Dermis blood vessel endothelial cell (primary cell): ENCODE measurements at regions not wholly inside any gene's neighbourhood (a gene's known extent, or its start where the extent isn't known, plus 50 kb on each side); places are given as distances from the start of the nearest gene placed in this dataset.
A peak's percentile ranks its signal among the peaks of the same experiment; 100 is the strongest.

Experiments used
- DNase-seq: peaks from one replicate; pipeline ENCODE4 v3.0.0; 2010

GRCh38 chr16:63596716-63597115 lies 1525.1 kb downstream of the CDH11 start:
- no peak for DNase-seq

DNA sequence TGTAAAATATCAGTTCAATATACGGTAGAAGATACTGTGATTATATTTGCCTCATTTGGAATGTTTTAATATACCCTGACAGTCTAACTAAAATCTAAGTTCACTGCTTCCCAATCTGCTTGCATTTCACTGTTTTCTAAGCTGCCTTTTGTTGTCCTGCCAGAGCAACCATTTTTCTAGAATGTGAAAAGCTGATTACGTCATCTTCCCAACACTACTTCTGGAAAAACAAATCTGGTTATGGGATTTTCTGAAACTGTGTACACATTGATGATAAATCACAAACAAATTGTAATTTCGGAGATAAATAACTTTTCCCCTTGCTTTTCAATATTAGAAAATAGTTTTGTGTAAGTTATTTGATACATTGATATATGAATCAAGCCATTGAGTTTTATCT lies 1529.0 kb downstream of the CDH11 start:
- no peak for DNase-seq

DNA sequence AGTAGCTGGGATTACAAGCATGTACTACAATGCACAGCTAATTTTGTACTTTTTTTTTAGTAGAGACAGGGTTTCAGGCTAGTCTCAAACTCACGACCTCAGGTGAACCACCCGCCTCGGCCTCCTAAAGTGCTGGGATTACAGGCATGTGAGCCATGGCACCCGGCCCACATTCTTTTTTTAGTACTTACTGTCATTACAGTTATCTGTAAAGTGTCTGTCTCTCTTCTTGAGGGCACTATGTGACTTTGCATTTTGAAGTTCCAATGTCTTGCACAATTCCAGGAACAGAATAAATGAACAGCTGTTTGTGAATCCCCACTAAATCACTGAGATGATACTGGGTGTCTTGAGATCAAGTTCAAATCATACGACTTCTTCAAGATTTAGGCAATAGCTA lies 1540.3 kb downstream of the CDH11 start:
- DNase-seq: no peak

- no peak for DNase-seq
Measured at GRCh38 chr16:63578791-63579190, 1542.6 kb upstream of the CDH8 start.

DNA sequence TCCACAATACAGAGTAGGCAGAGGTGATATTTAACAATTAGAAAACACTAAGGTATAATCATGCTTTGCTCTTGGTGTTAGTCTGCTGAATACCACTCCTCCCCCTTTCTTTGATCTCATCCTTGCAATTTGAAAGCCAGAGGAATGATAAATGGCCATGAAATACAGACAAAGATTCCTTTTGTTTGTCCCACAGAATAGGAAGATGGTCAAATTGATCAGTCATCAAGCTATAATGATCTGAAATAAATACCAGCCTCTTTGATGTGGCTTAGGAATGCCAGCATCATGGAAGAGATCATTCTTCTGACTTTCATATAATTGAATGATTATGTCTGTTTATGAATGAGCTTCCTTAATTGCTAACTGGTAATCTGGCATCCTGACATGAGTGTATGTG lies 1541.7 kb upstream of the CDH8 start:
- DNase-seq: no peak

GRCh38 chr16:63575041-63575440 lies 1538.8 kb upstream of the CDH8 start:
- DNase-seq: no peak

GRCh38 chr16:63568164-63568563 lies 1531.9 kb upstream of the CDH8 start:
- DNase-seq: no peak

DNA sequence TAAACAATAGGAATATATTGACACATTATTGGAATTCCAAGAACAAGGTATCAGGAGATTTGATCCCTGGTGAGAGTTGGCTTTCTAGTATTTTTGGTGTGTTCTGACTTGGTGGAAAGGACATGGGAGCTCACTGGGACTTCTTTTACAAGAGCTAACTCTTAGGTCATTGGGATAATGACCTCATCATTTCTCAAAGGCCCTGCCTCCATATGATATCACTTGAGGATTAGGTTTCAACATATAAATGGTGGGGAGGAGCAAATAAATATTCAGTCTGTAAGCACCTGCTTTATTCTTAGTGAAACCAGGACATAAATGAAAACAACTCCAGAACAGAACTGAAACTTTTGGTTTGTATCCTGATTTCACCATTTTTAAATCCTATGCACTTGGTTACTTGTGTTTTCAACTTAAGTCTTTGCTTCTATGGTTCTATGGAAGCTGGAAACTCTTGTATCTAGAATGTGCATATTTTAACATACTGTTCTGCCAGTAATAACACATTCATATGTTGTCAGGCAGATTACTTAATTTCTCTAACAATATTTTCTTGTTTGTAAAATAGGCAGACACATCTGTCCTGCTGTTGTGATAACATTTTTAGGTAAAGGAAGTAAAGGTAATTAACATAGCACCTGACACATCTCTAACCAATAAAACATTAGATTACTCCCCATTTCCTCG lies 1527.7 kb upstream of the CDH8 start:
- DNase-seq: no peak

DNA sequence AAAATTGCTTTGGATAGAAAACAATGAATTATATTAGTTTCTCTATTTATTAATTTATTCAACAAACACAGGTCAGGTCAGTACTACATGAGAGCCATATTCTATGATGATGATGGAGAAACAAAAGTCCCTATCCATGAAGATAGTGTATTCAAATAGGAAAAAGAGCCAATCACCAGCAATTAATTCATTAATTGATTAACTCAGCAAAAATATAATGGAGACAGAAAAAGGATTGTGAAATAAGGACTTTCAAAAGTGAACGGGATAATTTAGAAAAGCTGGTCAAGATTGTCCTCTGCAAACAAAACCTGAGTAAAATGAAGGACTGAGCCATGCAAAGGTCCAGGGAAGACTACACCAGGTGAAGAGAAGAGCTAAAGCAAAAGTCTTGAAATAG lies 1517.7 kb upstream of the CDH8 start:
- DNase-seq: no peak

- no peak for DNase-seq
Measured at GRCh38 chr16:63539276-63539675, 1503.0 kb upstream of the CDH8 start.

GRCh38 chr16:63530974-63531373 lies 1494.7 kb upstream of the CDH8 start:
- no peak for DNase-seq

DNA sequence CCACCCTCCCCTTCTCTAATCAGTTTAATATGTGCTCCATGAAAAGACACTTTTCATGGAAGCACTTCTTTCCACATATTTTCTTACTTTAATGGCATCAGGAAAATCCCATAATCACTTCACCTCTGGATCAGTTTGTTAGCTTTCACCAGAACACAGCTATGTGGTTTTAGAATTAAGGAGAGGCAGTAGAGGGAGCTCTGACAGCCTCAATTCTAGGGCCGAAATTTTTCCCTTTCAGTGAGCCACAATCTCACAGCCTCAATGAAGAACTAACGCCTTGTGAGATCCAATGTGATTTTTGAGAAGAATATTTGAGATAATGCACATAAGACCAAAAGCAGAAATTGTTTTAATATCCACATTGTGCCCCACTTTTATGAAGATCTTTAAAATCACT lies 1494.0 kb upstream of the CDH8 start:
- DNase-seq: no peak

GRCh38 chr16:63527404-63527803 lies 1491.2 kb upstream of the CDH8 start:
- DNase-seq: no peak

DNA sequence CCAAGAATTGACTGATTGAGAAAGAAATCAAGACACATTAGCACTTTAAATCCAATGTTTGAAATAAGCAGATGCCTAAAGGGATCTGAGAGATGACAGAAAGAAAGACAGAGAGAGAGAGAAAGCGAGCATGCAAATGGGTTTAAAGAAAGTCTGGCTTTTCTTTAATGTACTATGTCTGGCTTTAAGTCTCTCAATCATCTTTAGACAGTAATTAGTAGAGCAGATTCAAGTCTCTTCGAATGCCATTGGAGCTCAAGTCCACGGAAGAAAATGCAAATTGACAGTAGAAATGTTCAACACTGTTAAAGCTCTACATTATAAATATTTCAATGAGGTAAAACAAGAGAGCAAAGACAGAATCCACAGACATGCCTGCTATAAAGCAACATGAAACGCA lies 1480.2 kb upstream of the CDH8 start:
- DNase-seq: no peak

GRCh38 chr16:63512910-63513309 lies 1476.7 kb upstream of the CDH8 start:
- no peak for DNase-seq

GRCh38 chr16:63497408-63497807 lies 1461.2 kb upstream of the CDH8 start:
- DNase-seq: no peak

DNA sequence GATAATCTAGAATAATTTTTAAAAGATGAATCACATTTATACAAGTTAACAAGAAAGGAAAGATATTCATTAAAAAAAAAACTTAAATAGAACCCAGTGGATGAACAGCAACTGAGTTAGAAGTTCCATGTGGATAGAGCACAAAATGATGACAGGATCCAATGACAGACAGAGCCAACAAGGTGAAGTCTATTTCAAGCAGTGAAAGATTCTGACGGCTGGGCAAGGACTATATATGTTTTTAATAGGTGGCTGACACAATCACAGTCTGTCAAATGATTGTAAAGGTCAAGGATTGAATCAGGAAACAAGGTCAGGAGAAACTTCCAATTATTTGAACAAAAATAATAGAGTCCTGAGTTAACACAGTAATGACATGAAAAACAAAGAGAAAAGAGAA lies 1460.0 kb upstream of the CDH8 start:
- DNase-seq: no peak

DNA sequence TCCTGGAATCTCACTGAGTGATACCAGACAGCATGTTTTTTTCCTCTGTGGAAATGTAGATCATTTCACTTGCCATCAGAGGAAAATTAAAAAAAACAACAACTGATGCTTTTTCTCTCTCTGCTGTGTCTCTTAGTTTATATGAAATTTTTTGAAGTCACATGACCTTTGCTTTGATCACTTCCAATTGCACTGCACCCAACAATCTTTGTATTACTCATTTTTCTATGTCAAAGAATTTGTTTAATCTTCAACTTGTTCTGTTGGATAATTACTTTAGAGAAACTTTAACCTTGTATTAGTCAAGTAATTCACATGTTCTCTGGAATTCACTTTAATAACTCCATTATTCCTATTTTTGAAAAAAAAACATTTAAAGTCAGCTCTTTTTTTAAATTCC lies 1452.7 kb upstream of the CDH8 start:
- DNase-seq: no peak

DNA sequence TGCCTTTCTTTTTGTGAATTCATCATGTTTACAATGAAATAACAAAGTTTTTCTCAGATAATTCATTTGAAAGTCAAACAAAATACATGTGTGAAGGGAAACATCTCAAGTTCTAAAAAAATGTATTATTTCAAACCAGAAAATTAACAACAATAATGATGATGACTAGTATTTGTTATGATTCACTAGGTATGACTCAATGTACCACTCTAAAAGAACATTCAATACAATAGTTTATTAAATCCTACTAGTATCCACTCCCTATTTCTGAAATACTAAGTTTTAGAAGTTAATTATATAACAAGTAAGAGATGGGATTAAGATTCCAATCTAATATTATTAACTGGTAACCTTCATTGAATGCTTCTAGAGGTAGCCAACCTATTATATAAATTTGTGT lies 1444.8 kb upstream of the CDH8 start:
- no peak for DNase-seq

DNA sequence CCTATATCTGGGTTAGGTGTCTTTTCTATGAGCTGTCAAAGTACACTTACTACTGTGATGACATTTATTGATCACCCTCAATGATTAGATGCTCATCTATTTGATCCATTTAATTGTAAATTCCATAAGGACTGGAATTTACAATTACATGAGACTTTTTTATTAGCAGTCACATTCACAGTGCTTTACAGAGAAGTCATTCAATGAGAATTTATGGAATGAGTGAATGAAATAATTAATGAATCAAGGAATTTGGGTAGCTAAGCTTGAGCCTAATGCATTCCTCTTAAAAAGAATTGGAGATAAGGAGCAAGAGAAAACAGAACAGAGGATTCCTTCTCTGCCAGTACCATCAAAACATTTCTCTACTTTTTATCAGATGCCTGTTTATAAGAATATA lies 1437.5 kb upstream of the CDH8 start:
- DNase-seq: no peak

DNA sequence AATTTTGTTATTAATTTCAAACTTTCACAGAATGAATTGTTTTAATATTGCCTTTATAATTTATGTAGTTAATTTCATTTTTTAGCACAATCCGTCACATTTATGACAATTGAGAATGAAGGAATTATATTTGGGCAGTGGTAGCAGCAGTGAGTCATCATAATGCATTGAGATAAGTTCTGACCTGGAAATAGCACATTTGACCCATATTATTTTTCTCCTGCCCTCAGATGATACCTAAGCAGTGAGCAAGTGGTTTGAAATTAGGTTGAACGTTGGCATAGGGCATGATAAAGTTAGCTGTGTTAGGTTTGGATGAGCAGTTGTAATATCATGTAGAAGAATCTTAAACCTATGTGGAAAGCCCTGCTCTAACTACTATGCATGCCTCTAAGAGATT lies 1431.3 kb upstream of the CDH8 start:
- DNase-seq: peak; percentile 67

DNA sequence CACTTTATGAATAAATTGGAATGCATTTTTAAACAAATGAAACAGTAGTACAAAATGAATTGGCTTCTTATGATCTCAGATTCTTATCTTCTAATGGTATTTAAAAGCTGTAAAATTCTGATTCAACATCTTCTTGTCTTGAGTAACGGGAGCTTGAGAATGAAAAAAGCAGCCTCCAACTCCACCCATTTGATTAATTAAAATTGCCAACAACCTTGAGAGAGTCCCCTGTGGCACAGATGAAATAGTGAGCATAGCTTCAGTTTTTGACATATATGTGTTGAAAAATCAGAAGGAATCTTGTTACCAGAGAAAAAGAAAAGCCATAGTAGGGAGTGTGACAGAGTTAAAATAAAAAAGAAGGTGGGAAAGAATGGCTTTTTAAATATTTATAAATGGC lies 1426.1 kb upstream of the CDH8 start:
- DNase-seq: no peak

DNA sequence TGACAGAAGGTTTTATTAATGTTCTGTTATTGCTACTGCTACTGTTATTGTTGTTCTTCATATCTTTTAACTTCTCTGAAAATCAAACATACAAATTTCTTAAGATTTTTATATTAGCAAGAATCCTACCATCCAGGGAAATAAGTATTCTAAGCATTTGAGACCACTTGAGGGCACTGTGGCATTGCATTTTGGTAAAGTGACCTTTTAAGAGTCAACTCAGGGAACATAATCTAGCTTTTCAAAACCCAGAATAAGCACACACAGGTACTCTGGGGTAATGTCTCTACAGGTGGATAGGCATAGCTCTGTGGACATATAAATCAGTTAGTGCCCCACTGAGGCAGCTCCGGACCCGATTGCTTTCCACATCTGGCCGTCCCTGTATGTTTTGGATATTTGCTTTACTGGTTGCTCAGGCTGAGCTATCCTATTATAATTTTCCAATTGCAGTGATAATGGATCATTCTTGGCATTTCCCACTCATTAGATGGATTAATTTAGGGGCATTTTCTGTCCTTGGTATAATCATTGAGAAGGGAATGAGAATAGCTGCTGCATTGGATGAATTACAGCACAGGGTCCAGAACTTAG lies 1425.1 kb upstream of the CDH8 start:
- DNase-seq: peak; percentile 68

DNA sequence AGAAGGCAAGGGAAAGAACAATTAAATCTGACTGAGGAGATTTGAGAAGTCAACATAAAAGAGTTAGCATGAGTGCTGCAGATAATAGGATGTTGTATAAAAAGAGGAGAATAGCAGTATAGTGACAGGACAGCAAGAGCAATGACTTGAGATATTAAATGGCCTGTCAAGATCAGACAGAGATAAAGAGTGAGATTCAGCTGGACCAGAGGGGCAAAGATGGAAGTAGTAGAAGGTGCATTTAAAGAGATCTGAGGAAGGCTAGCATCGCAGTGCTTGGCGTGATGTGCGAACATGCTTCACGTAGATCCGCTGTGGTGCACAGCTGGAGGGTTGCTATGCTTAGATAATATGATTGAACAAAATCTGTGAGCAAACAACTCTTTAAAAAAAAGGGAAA lies 1422.6 kb upstream of the CDH8 start:
- DNase-seq: no peak

GRCh38 chr16:63457869-63458268 lies 1421.6 kb upstream of the CDH8 start:
- DNase-seq: no peak
